ENCODE measurements at regions not wholly inside any gene's neighbourhood (a gene's known extent, or its start where the extent isn't known, plus 50 kb on each side); places are given as distances from the start of the nearest gene placed in this dataset.

DNA sequence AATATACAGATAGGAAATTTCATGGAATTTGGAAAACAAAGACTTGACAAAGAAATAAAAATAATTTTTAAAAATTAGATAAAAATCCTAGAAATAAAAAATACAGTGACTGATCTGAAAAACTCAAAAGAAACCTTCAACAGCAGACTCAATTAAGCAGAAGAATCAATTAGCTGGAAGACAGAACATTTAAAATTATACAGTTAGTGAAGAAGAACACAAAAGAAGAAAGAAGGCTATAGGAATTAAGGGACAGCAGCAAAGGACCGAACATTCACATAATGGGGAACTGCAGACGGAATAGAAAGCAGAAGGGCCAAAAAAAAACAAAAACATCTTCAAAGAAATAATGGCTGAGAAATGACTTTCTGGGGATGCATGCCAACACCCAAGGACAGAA lies 314.5 kb downstream of the CRPPA start (continued):
- no peak for TF ChIP-seq ZNF764 (CRISPR knock-in tag; IDR thresholded peaks at IDR 0.05; ENCODE audit: low read depth)

DNA sequence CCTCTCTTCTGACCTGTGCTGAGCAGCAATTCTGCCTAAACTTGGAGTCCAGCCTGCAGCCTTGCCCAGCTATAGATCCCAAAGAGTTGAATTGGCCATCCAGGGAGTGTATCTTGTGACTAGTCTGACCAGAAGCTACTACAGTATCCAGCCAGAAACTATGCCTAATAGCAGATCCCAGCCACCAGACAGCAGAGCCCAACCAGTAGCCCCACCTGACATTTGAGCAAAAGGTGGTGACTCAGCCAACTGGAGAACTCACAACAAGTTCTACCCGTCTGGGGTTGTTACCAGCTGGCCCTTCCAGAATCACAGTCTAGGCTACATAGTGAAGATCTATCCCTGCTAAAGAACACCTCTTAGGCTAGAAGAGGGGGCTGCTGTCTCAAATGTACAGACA lies 315.0 kb downstream of the CRPPA start:
- no peak for DNase-seq (ENCODE audit: extremely low read depth in 1 of 4, low spot score in 3 of 4)
- Histone ChIP-seq H3K79me2 (ENCODE audit: control insufficient read depth, insufficient read depth, low read length) (no peaks in the 10 kb centered on the region), H4K20me1 (replicated peaks; ENCODE audit: control insufficient read depth, insufficient read depth, low read length) (no peaks in the 10 kb centered on the region), H3K9me3 (replicated peaks; ENCODE audit: control insufficient read depth, insufficient read depth, low read depth, low read length) (peaks cover 14% of the 10 kb centered on the region), H3K27ac (ENCODE audit: extremely low read depth, low read depth, low read length) (no peak overlapping the region), H3K36me3 (ENCODE audit: control insufficient read depth, insufficient read depth, low read length) (no peaks in the 10 kb centered on the region), H3K4me1 (replicated peaks in 1 of 2; ENCODE audit: control insufficient read depth in 2 of 2, insufficient read depth in 2 of 2, low read length in 2 of 2) (no peaks in the 10 kb centered on the region), H3K9me1 (ENCODE audit: control insufficient read depth, insufficient read depth, low read length) (no peaks in the 10 kb centered on the region), H3K4me3 (no peak overlapping the region), H3K27me3 (ENCODE audit: control insufficient read depth in 2 of 2, insufficient read depth in 2 of 2, low read length in 2 of 2) (no peaks in the 10 kb centered on the region), H3K4me2 (ENCODE audit: insufficient read depth, low read length) (no peak overlapping the region), H3K9ac (ENCODE audit: insufficient read depth in 1 of 2, low read depth in 2 of 2, low read length in 2 of 2) (no peak overlapping the region), H2AFZ (ENCODE audit: low read depth, low read length) (no peak overlapping the region)
- TF ChIP-seq HNRNPL (IDR thresholded peaks at IDR 0.05; ENCODE audit: low read depth, low read length) (no peak), HDAC3 (IDR thresholded peaks at IDR 0.05; ENCODE audit: borderline replicate concordance, partially characterized antibody) (no peak), RBM34 (IDR thresholded peaks at IDR 0.05; ENCODE audit: borderline replicate concordance, insufficient read depth, low read length) (no peak), ETV5 (CRISPR knock-in tag; IDR thresholded peaks at IDR 0.05; ENCODE audit: low read depth) (no peak), MECOM (CRISPR knock-in tag; IDR thresholded peaks at IDR 0.05) (no peak)
- TF ChIP-seq, protein P1, sequence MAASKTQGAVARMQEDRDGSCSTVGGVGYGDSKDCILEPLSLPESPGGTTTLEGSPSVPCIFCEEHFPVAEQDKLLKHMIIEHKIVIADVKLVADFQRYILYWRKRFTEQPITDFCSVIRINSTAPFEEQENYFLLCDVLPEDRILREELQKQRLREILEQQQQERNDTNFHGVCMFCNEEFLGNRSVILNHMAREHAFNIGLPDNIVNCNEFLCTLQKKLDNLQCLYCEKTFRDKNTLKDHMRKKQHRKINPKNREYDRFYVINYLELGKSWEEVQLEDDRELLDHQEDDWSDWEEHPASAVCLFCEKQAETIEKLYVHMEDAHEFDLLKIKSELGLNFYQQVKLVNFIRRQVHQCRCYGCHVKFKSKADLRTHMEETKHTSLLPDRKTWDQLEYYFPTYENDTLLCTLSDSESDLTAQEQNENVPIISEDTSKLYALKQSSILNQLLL (CRISPR knock-in tag; IDR thresholded peaks at IDR 0.05; ENCODE audit: borderline replicate concordance), result no peak
- TF ChIP-seq, protein P2, sequence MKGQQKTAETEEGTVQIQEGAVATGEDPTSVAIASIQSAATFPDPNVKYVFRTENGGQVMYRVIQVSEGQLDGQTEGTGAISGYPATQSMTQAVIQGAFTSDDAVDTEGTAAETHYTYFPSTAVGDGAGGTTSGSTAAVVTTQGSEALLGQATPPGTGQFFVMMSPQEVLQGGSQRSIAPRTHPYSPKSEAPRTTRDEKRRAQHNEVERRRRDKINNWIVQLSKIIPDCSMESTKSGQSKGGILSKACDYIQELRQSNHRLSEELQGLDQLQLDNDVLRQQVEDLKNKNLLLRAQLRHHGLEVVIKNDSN (CRISPR knock-in tag; IDR thresholded peaks at IDR 0.05), result no peak
- CTCF ChIA-PET (ENCODE audit: low intra/inter-chr PET ratio), result no interaction called here
- FAIRE-seq, result no peak
- WGBS (ENCODE audit: insufficient coverage, low coverage, missing lambda C conversion rate), result 90% methylated on average over 1 of the region's 1 CpG
- no peak for ATAC-seq
- no TSS peak for BruUV-seq (replicated peaks)
- in situ Hi-C loops (cut with MboI), result no loop called here
- POLR2A ChIA-PET, result interaction anchor here (1.9 kb wide), 1 partner anchor 9 kb away, joined by 4 read pairs; no protein-coding TSS in a partner anchor
- intact Hi-C loops (cut with micrococcal nuclease), result no loop called here
